ENCODE measurements at regions not wholly inside any gene's neighbourhood (a gene's known extent, or its start where the extent isn't known, plus 50 kb on each side); places are given as distances from the start of the nearest gene placed in this dataset.

DNA sequence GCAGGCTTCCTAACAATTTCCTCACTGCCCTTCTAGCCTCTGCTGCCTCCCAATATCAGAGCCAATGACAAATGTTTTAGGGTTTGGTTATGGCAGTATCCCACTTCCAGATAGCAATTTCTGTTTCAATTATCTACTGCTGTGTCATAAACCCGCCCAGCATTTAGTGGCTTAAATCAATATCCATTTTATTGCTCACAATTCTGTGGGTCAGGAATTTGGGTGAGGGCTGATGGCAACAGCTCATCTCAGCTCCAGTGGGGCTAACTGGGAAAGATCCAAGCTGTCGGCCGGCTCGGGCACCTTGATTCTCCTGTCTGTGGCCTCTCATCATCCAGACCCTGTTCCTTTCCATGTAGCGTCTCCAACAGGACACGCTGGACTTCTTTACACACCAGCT lies 85.3 kb upstream of the GOLGA8J start:
- no peak for TF ChIP-seq ZNF70 (CRISPR knock-in tag; IDR thresholded peaks at IDR 0.05)
- no peak for TF ChIP-seq PPARA (CRISPR knock-in tag; IDR thresholded peaks at IDR 0.05; ENCODE audit: borderline replicate concordance)
- no peak for TF ChIP-seq TSHZ2 (CRISPR knock-in tag; IDR thresholded peaks at IDR 0.05)
- no peak for TF ChIP-seq CREB5 (CRISPR knock-in tag; IDR thresholded peaks at IDR 0.05; ENCODE audit: low read depth)
- no peak for TF ChIP-seq ESRRG (CRISPR knock-in tag; IDR thresholded peaks at IDR 0.05)
- TF ChIP-seq TOX (CRISPR knock-in tag; IDR thresholded peaks at IDR 0.05; ENCODE audit: borderline replicate concordance): no peak
- TF ChIP-seq GLIS3 (CRISPR knock-in tag; IDR thresholded peaks at IDR 0.05): no peak
- TF ChIP-seq ZNF565 (CRISPR knock-in tag; conservative IDR thresholded peaks at IDR 0.05; ENCODE audit: low read depth): no peak
- TF ChIP-seq RARB (CRISPR knock-in tag; IDR thresholded peaks at IDR 0.05): no peak
- TF ChIP-seq POU6F1 (CRISPR knock-in tag; IDR thresholded peaks at IDR 0.05; ENCODE audit: borderline replicate concordance, low read depth): no peak
- no peak for ATAC-seq

DNA sequence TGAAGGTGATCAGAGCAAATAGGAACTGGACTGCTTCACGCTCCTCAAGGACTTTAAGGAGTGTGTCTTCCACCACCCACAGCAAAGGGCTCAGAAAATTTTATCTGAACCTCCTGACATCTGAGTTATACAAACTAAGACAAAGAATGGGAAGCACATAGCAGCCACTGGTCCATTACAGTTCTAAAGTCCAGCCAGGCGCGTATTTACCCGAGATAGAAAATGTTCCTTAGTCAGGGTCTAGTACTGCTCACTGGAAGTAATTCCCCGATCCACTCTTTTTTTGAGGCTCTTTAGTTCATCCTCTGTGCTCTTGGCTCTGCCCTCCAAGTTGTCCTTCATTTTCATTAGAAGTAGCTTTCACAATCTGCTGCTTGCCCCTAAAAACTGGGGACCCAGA lies 88.5 kb upstream of the GOLGA8J start:
- ATAC-seq: no peak
- TF ChIP-seq POU6F1 (CRISPR knock-in tag; IDR thresholded peaks at IDR 0.05; ENCODE audit: borderline replicate concordance, low read depth): no peak
- no peak for TF ChIP-seq ZNF8 (CRISPR knock-in tag; IDR thresholded peaks at IDR 0.05)
- no peak for TF ChIP-seq ZFP3 (CRISPR knock-in tag; IDR thresholded peaks at IDR 0.05)
- no peak for TF ChIP-seq SNAI2 (CRISPR knock-in tag; IDR thresholded peaks at IDR 0.05)
- TF ChIP-seq RARB (CRISPR knock-in tag; IDR thresholded peaks at IDR 0.05): no peak
- no peak for TF ChIP-seq BACH2 (CRISPR knock-in tag; IDR thresholded peaks at IDR 0.05; ENCODE audit: borderline replicate concordance)
- TF ChIP-seq ZNF70 (CRISPR knock-in tag; IDR thresholded peaks at IDR 0.05): no peak
- no peak for TF ChIP-seq CSDC2 (CRISPR knock-in tag; IDR thresholded peaks at IDR 0.05)
- TF ChIP-seq, protein P1, sequence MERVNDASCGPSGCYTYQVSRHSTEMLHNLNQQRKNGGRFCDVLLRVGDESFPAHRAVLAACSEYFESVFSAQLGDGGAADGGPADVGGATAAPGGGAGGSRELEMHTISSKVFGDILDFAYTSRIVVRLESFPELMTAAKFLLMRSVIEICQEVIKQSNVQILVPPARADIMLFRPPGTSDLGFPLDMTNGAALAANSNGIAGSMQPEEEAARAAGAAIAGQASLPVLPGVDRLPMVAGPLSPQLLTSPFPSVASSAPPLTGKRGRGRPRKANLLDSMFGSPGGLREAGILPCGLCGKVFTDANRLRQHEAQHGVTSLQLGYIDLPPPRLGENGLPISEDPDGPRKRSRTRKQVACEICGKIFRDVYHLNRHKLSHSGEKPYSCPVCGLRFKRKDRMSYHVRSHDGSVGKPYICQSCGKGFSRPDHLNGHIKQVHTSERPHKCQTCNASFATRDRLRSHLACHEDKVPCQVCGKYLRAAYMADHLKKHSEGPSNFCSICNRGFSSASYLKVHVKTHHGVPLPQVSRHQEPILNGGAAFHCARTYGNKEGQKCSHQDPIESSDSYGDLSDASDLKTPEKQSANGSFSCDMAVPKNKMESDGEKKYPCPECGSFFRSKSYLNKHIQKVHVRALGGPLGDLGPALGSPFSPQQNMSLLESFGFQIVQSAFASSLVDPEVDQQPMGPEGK (CRISPR knock-in tag; IDR thresholded peaks at IDR 0.05; ENCODE audit: borderline replicate concordance): no peak
- no peak for TF ChIP-seq OSR1 (CRISPR knock-in tag; IDR thresholded peaks at IDR 0.05)

GRCh38 chr15:29990954-29991353 lies 91.8 kb upstream of the GOLGA8J start:
- TF ChIP-seq RARB (CRISPR knock-in tag; IDR thresholded peaks at IDR 0.05) (no peak), ZNF8 (CRISPR knock-in tag; IDR thresholded peaks at IDR 0.05) (no peak), PPARA (CRISPR knock-in tag; IDR thresholded peaks at IDR 0.05; ENCODE audit: borderline replicate concordance) (no peak), ZNF70 (CRISPR knock-in tag; IDR thresholded peaks at IDR 0.05) (no peak), TSHZ2 (CRISPR knock-in tag; IDR thresholded peaks at IDR 0.05) (no peak), TCF4 (CRISPR knock-in tag; IDR thresholded peaks at IDR 0.05; ENCODE audit: borderline replicate concordance) (no peak), GLIS3 (CRISPR knock-in tag; IDR thresholded peaks at IDR 0.05) (no peak), TOX (CRISPR knock-in tag; IDR thresholded peaks at IDR 0.05; ENCODE audit: borderline replicate concordance) (no peak), BACH2 (CRISPR knock-in tag; IDR thresholded peaks at IDR 0.05; ENCODE audit: borderline replicate concordance) (no peak), OSR1 (CRISPR knock-in tag; IDR thresholded peaks at IDR 0.05) (no peak), ZC3H10 (CRISPR knock-in tag; IDR thresholded peaks at IDR 0.05) (no peak), CSRNP3 (CRISPR knock-in tag; IDR thresholded peaks at IDR 0.05) (no peak), ISL1 (CRISPR knock-in tag; IDR thresholded peaks at IDR 0.05) (no peak), ZFP30 (CRISPR knock-in tag; IDR thresholded peaks at IDR 0.05) (no peak)
- TF ChIP-seq, protein P1 (CRISPR knock-in tag; IDR thresholded peaks at IDR 0.05; ENCODE audit: borderline replicate concordance): no peak
- no peak for ATAC-seq
